Neural progenitor cell (in vitro differentiated cells): ENCODE measurements at regions not wholly inside any gene's neighbourhood (a gene's known extent, or its start where the extent isn't known, plus 50 kb on each side); places are given as distances from the start of the nearest gene placed in this dataset.

Experiments used
- EZH2 ChIP-seq: fragments of 200-600 bp; sonication (generic); IDR thresholded peaks from 2 replicates; pipeline ENCODE4 v1.6.1; 2017; ENCODE audit warnings: antibody characterized with exemption, mild to moderate bottlenecking, moderate library complexity
- TF ChIP-seq, protein P1 (sequence below): fragments of 200-600 bp; sonication (generic); IDR thresholded peaks from 2 replicates; pipeline ENCODE4 v1.5.1; 2017; ENCODE audit warnings: antibody characterized with exemption, mild to moderate bottlenecking

DNA sequence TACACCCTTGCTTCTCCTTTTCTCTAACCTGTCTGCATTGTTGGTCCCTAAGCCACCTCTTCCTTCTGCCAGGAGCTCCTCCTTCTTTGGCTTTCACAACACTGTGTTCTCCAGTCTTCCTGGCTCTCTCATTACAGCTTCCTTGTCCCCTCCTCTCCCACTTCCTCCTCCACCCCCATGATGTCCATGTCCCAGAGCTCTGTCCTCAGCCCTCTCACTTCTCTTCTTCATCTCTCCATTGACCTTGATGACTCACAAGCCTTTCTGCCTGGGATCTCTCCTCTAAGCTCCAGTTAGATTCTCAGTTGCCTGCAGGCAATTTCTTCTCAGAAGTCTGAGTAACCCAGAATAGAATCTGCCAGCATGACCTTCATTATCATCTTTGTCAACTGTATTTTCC lies 100.3 kb upstream of the WASF3 start:
- TF ChIP-seq, protein P1, sequence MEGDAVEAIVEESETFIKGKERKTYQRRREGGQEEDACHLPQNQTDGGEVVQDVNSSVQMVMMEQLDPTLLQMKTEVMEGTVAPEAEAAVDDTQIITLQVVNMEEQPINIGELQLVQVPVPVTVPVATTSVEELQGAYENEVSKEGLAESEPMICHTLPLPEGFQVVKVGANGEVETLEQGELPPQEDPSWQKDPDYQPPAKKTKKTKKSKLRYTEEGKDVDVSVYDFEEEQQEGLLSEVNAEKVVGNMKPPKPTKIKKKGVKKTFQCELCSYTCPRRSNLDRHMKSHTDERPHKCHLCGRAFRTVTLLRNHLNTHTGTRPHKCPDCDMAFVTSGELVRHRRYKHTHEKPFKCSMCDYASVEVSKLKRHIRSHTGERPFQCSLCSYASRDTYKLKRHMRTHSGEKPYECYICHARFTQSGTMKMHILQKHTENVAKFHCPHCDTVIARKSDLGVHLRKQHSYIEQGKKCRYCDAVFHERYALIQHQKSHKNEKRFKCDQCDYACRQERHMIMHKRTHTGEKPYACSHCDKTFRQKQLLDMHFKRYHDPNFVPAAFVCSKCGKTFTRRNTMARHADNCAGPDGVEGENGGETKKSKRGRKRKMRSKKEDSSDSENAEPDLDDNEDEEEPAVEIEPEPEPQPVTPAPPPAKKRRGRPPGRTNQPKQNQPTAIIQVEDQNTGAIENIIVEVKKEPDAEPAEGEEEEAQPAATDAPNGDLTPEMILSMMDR: no peak
- TF ChIP-seq EZH2: no peak
